ENCODE measurements at regions not wholly inside any gene's neighbourhood (a gene's known extent, or its start where the extent isn't known, plus 50 kb on each side); places are given as distances from the start of the nearest gene placed in this dataset.

DNA sequence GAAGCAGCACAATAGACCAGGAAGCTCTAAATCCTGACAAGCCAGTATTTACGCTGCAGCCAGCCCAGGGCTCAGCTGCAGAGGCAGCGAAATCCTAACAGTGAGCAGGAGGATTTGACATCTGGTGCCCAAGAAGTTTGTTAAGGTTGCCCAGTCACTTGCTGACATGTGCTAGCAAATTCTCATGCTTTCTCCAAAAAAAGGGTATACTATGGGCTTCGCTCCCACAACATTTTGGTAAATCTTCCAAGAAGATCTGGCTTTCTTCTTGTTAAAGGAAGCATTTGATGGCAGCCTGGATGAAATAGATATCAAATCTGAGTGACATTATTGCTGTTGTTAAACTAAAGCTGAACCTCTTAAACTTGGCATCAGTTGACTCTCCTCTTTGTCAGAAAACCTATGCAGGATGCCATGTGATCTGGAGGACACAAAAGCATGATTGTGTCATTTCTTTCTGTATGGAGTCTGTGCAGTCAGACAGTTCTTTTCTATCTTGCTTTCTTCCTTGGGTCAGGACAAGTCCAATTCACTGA, 949.7 kb upstream of the RBFOX1 start:
- no peak for TF ChIP-seq CTCF (IDR thresholded peaks at IDR 0.05)
- no peak for TF ChIP-seq POLR2A (IDR thresholded peaks at IDR 0.05)
- DNase-seq, result no peak
- Histone ChIP-seq H3K27me3 (no peaks in the 10 kb centered on the region), H3K27ac (no peak overlapping the region), H3K4me3 (no peak overlapping the region), H3K4me1 (no peaks in the 10 kb centered on the region), H3K9me3 (no peaks in the 10 kb centered on the region), H3K36me3 (no peaks in the 10 kb centered on the region)
- intact Hi-C loops (cut with DNase I; ENCODE audit: low total_unique reads), result no loop called here

GRCh38 chr16:6381896-6382295, 950.7 kb upstream of the RBFOX1 start:
- Histone ChIP-seq H3K4me1 (no peaks in the 10 kb centered on the region), H3K36me3 (no peaks in the 10 kb centered on the region), H3K27me3 (no peaks in the 10 kb centered on the region), H3K4me3 (no peak overlapping the region), H3K9me3 (no peaks in the 10 kb centered on the region), H3K27ac (no peak overlapping the region)
- no peak for TF ChIP-seq CTCF (IDR thresholded peaks at IDR 0.05)
- TF ChIP-seq POLR2A (IDR thresholded peaks at IDR 0.05), result no peak
- no peak for DNase-seq
- intact Hi-C loops (cut with DNase I; ENCODE audit: low total_unique reads), result no loop called here

- no peak for DNase-seq
- Histone ChIP-seq H3K9me3 (no peaks in the 10 kb centered on the region), H3K4me1 (no peaks in the 10 kb centered on the region), H3K36me3 (no peaks in the 10 kb centered on the region), H3K27ac (no peak overlapping the region), H3K27me3 (no peaks in the 10 kb centered on the region), H3K4me3 (no peak overlapping the region)
- no peak for TF ChIP-seq CTCF (IDR thresholded peaks at IDR 0.05)
- TF ChIP-seq POLR2A (IDR thresholded peaks at IDR 0.05), result no peak
- intact Hi-C loops (cut with DNase I; ENCODE audit: low total_unique reads), result no loop called here
Observed at GRCh38 chr16:6377956-6378355, 954.7 kb upstream of the RBFOX1 start.

DNA sequence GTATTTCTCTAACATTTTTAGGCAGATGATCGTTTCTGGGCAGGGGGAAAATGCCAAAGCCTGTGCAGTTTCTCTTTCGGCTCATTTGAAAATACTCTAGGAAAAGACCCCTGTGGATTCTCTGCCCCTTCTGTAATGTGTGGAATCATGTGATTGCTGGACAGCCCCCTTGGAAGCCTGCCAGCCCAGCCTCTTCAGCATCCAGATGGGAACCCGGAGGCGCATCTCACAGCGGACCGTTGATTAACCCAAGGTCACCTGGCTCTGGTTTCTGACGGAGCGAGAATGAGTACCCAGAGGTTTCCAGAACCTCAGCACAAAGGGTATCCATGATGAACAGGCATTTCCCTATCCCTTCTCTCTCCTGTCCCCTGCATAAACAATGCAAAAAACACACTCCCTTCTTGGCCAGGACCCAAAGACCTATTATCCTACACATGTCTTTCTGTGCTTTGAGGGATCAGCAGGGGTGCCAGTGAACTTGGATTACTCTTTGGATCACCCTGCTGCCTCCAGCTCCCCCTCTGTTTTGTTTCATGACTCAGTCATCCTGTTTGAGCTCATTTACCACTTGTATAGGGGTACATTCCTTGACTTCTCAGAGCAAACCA, 957.1 kb upstream of the RBFOX1 start:
- no peak overlapping the region for H3K4me3 ChIP-seq
- H3K27me3 ChIP-seq, result no peaks in the 10 kb centered on the region
- H3K27ac ChIP-seq, result no peak overlapping the region
- no peak for TF ChIP-seq POLR2A (IDR thresholded peaks at IDR 0.05)
- TF ChIP-seq CTCF (IDR thresholded peaks at IDR 0.05), result no peak
- no peaks in the 10 kb centered on the region for H3K9me3 ChIP-seq
- no peak for DNase-seq
- H3K4me1 ChIP-seq, result no peaks in the 10 kb centered on the region
- H3K36me3 ChIP-seq, result no peaks in the 10 kb centered on the region
- intact Hi-C loops (cut with DNase I; ENCODE audit: low total_unique reads), result no loop called here

DNA sequence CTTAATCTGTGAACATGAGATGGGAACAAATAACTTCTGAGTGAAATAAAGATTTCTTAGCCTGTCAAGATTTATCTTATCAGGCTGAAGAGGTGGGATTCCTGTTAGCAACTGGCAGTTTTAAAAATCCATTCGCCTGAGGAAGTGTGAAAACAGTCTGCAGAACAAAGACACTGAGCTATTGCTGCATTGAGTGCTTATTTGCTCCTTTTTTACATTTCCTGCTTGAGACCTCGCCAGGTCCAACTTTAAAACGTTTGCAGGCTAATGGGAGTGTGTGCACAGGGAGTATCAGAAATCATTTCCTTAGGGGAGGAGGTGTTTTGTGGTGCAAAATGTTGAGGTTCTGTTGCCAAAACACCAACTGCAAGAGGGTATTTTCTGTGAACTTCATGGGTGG, 957.8 kb upstream of the RBFOX1 start:
- Histone ChIP-seq H3K4me3 (no peak overlapping the region), H3K27me3 (no peaks in the 10 kb centered on the region), H3K27ac (no peak overlapping the region), H3K36me3 (no peaks in the 10 kb centered on the region), H3K4me1 (no peaks in the 10 kb centered on the region), H3K9me3 (no peaks in the 10 kb centered on the region)
- intact Hi-C loops (cut with DNase I; ENCODE audit: low total_unique reads), result no loop called here
- DNase-seq, result no peak
- TF ChIP-seq POLR2A (IDR thresholded peaks at IDR 0.05) (no peak), CTCF (IDR thresholded peaks at IDR 0.05) (no peak)

Measured in uterus (tissue), 3 donors.